HCT116 (cell line): ENCODE measurements at regions not wholly inside any gene's neighbourhood (a gene's known extent, or its start where the extent isn't known, plus 50 kb on each side); places are given as distances from the start of the nearest gene placed in this dataset.

Source experiments
- CEBPB ChIP-seq: IDR thresholded peaks from 2 replicates; pipeline ENCODE4 v1.6.1; 2012; ENCODE audit warnings: low read depth
- EZH2 ChIP-seq: fragments of 200-600 bp; sonication (generic); IDR thresholded peaks from 2 replicates; pipeline ENCODE4 v1.6.1; 2017; ENCODE audit warnings: antibody characterized with exemption, mixed run types
- EZH2phosphoT487 ChIP-seq: fragments of 200-600 bp; IDR thresholded peaks from 2 replicates; pipeline ENCODE4 v1.6.1; 2018; ENCODE audit warnings: antibody characterized with exemption, borderline replicate concordance
- MAX ChIP-seq: IDR thresholded peaks from 2 replicates; pipeline ENCODE4 v1.6.1; 2012
- POLR2A ChIP-seq: IDR thresholded peaks from 2 replicates; pipeline ENCODE4 v1.7.0; 2011; ENCODE audit warnings: borderline replicate concordance; ENCODE audit not compliant: insufficient read depth, insufficient read length; ENCODE audit errors: extremely low read depth
- POLR2AphosphoS5 ChIP-seq: IDR thresholded peaks from 2 replicates; pipeline ENCODE4 v1.6.1; 2011; ENCODE audit warnings: mild to moderate bottlenecking, low read depth, low read length, moderate library complexity
- SIN3A ChIP-seq: IDR thresholded peaks from 2 replicates; pipeline ENCODE4 v1.6.1; 2012; ENCODE audit warnings: low read depth
- SRF ChIP-seq: IDR thresholded peaks from 2 replicates; pipeline ENCODE4 v1.6.1; 2012; ENCODE audit warnings: low read depth
- TF ChIP-seq, protein P1 (sequence below), 3 experiments: fragments of 200-600 bp in 1 of 3; sonication (generic) in 1 of 3; IDR thresholded peaks in 2 of 3; conservative IDR thresholded peaks in 1 of 3; 2 replicates each; pipeline ENCODE4 v1.5.1; 2012 to 2017; ENCODE audit warnings: low read depth in 2 of 3, low read length in 2 of 3, antibody characterized with exemption in 1 of 3, borderline replicate concordance in 1 of 3, control low read depth in 1 of 3, mild to moderate bottlenecking in 1 of 3, mixed read lengths in 1 of 3, mixed run types in 1 of 3, moderate library complexity in 1 of 3; ENCODE audit not compliant: insufficient read depth in 1 of 3
- TF ChIP-seq, protein P2 (sequence below): IDR thresholded peaks from 2 replicates; pipeline ENCODE4 v1.6.1; 2011; ENCODE audit warnings: mild to moderate bottlenecking, low read length, moderate library complexity; ENCODE audit not compliant: insufficient replicate concordance; ENCODE audit errors: extremely low read depth

DNA sequence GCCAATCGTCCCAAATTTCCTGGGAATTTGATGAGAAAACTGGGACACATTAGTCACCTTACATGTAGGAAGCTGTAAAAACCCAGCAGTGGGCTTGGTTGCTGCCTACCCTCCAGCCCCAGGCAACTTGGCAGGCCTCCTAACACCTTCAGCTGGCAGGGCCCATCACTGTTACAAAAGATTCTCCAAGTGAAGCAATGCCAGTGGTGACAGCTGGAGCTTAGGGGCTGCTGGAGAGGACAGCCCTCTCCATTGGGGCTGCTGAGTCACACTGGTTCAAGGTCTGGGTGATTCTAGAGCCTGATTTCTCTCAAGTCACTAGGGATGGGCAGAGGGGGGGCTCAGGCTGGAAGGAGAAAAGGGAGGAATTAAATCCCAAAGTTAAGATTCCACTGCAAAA lies 180.6 kb downstream of the COPRS start:
- TF ChIP-seq, protein P1, sequence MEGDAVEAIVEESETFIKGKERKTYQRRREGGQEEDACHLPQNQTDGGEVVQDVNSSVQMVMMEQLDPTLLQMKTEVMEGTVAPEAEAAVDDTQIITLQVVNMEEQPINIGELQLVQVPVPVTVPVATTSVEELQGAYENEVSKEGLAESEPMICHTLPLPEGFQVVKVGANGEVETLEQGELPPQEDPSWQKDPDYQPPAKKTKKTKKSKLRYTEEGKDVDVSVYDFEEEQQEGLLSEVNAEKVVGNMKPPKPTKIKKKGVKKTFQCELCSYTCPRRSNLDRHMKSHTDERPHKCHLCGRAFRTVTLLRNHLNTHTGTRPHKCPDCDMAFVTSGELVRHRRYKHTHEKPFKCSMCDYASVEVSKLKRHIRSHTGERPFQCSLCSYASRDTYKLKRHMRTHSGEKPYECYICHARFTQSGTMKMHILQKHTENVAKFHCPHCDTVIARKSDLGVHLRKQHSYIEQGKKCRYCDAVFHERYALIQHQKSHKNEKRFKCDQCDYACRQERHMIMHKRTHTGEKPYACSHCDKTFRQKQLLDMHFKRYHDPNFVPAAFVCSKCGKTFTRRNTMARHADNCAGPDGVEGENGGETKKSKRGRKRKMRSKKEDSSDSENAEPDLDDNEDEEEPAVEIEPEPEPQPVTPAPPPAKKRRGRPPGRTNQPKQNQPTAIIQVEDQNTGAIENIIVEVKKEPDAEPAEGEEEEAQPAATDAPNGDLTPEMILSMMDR (IDR thresholded peaks at IDR 0.05 in 2 of 3, conservative IDR thresholded peaks at IDR 0.05 in 1 of 3; ENCODE audit: borderline replicate concordance in 1 of 3, insufficient read depth in 1 of 3, low read depth in 2 of 3, low read length in 2 of 3) = no peak
- no peak for TF ChIP-seq POLR2AphosphoS5
- no peak for TF ChIP-seq SRF
- TF ChIP-seq MAX = no peak
- TF ChIP-seq EZH2phosphoT487 = no peak
- TF ChIP-seq, protein P2, sequence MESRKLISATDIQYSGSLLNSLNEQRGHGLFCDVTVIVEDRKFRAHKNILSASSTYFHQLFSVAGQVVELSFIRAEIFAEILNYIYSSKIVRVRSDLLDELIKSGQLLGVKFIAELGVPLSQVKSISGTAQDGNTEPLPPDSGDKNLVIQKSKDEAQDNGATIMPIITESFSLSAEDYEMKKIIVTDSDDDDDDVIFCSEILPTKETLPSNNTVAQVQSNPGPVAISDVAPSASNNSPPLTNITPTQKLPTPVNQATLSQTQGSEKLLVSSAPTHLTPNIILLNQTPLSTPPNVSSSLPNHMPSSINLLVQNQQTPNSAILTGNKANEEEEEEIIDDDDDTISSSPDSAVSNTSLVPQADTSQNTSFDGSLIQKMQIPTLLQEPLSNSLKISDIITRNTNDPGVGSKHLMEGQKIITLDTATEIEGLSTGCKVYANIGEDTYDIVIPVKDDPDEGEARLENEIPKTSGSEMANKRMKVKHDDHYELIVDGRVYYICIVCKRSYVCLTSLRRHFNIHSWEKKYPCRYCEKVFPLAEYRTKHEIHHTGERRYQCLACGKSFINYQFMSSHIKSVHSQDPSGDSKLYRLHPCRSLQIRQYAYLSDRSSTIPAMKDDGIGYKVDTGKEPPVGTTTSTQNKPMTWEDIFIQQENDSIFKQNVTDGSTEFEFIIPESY = no peak
- no peak for TF ChIP-seq POLR2A
- TF ChIP-seq CEBPB = no peak
- TF ChIP-seq SIN3A = no peak
- TF ChIP-seq EZH2 = no peak
